T1000 (cell line): ENCODE measurements at regions not wholly inside any gene's neighbourhood (a gene's known extent, or its start where the extent isn't known, plus 50 kb on each side); places are given as distances from the start of the nearest gene placed in this dataset.
A peak's percentile ranks its signal among the peaks of the same experiment; 100 is the strongest.

Source experiments
- DNase-seq: peaks from one replicate; lab custom pipeline; 2025; ENCODE audit warnings: mixed read lengths; lab: John Stamatoyannopoulos, UW

DNA sequence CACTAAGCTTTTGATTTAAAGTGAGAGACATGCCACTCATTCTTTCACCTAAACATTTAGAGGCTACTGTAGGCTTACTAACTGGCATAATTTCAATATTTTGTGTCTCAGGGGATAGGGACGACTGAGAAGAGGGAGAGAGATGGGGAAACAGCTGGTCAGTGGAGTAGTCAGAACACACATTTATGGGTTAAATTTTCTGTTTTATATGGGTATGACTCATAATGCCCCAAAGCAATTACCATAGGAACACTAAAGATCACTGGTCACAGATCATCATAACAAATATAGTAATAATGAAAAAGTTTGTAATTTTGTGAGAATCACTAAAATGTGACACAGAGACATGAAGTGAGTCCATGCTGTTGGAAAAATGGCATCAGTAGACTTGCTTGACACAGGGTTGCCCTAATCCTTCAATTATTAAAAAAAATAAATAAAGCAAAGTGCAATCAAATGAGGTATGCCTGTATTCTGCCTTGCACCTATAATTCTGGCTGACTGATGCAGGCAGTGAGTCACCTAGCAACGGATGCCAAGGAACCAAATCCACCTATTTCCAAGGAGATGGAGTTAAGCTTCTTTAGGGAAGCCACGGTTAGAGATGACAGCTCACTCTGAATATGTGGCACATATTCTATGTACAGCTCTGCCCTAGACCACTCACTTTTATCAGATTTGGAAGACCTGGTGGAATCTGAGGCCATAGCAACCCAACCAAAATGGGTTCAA, 166.1 kb downstream of the MARCHF11 start:
- peak; percentile 40 for DNase-seq

DNA sequence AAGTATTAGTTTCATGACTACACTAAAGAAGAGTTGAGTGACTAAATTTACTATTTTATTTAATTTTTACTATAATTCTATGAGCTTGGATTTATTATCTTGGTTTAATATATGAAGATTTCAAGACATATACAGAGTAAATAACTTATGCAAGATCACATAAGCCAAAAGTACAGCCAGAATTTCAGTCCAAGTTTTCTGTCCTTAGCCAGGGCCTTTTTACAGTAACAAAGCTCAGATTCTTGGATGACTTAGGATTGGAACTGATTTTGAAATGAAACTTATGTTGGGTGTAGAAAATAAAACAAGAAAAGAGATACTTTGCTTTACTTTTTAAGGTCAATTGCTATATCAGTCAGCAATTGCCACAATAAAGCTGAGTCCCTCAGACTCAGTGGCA, 170.3 kb downstream of the MARCHF11 start:
- DNase-seq, result no peak

DNA sequence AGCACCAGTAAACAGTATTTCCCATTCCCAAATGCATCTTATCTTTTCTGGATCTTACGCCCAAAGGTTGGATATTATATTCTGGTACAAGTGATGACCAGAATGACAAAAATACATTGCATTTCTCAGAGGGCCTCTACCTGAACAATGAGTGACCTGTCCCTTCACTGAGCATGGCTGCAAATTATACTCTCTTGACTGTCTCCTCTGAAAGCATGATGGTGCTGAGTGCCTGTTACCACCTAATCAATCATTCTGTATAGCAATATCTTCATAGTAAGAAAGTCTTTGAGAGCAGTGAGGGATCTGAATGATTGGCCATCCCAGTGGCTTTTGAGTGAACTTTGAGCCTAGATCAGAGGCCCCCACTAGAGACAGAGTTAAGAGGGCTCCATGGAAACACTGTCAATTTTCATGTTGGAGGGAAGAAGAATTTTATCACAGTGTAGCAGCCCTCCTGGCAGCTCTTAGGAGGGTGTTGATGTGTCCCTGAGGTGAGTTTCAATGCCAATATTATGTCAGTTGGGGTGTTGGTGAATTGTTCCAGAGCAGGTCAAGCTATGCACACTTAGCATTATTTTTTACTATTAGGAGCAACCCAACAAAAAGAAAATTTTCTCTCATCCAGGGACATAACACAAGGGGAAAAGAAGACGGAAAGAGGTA, 171.7 kb downstream of the MARCHF11 start:
- no peak for DNase-seq

DNA sequence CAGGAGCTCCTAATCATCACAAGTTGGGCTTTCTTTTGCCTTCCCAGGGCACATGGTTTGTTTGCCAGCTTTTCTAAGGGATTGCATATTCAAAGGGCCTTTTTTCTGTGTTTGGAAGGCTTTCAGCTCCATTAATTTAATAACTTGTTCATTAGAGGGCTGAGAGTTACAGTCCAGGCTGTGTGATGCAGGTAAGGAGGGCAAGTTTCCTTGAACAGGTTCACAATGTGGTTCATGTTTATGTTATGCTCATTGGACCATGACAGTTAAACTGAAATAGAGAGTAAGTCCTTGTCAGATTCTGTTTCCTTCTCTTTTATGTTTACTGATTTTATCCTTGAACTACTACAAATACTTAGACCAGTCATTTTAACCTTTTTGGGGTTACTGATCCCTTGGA, 174.4 kb downstream of the MARCHF11 start:
- DNase-seq, result no peak

DNA sequence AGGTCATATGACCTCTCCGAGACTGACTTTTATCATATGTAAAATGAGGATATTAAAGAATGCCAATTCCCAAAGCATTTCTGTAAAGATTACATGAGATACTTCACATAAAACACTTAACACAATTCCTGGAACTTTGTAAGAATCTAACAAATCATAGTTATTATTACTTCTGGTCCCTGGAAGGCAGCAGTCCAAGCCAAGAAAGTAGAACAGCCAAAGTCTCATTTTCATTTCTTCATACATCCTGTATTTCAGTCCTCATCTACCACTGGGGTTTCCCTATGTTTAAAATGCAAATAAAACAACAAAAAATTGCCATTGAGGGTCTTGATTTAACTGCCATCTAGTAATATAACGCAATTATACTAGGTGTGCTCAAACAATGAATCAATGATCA, 179.5 kb downstream of the MARCHF11 start:
- no peak for DNase-seq

DNA sequence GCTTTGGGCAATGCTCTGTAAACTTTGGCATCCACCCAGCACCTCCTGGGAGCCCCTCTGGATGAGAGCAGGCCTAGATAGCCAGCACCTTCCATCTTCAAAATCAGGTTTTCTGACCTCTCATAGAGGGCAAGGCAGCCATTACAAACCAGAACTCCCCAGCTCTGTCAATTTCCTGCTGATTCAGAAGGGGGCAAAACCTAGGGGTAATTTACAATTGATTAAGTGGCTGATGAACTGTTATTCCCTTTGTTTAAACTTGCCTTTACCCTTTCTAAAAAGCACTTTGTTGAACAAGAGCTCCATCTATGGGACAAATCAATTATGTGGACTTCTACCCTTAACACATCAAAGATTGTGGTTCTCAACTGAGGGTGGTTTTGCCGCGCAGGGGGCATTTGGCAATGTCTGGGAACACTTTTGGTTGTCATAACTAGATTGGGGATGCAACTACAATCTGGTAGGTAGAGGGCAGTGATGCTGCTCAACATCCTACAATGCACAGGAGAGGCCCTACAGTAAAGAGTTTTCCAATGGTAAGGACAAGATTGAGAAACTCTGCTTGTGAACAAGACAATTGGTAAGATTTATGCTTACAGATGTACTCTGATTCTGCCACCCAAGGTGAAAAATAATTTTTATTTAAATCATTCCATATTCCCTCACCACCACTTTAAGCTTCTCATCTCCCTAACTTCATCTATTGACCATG, 184.1 kb downstream of the MARCHF11 start:
- DNase-seq, result no peak

DNA sequence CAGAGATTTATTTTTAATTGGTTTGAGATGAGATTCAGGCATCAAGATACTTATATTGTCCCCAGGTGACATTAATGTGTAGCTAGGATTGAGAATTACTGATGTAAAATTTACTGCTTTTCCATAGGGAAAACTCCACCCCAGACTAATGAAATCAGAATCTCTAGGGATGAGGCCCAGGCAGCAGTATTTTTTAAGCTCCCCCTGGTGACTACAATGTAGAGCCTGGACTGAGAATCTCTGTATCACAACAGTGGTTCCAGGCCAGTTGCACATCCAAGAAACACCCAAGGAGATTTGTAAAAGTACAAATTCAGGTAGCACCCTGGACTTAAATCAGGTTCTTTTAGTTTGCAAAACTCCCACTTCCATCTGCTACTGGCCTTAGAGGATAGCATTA, 185.7 kb downstream of the MARCHF11 start:
- no peak for DNase-seq

DNA sequence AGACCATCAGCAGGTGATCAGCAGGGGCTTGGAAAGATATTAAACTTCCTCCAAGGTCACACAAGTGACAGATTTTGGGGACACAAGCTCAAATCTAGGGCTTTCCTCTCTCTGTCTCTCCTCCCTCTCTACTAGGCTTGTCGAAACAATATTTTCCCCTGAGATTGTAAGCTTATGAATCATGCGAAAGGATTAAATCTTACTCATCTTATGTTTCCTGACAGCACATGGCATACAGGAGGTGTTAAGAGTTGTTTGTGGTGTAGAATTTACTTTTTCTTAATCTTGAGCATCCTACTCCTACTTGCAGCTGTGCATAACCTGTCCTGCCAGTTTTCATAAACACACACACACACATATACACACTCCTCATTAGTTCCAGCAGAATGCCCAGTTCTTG, 186.3 kb downstream of the MARCHF11 start:
- no peak for DNase-seq

DNA sequence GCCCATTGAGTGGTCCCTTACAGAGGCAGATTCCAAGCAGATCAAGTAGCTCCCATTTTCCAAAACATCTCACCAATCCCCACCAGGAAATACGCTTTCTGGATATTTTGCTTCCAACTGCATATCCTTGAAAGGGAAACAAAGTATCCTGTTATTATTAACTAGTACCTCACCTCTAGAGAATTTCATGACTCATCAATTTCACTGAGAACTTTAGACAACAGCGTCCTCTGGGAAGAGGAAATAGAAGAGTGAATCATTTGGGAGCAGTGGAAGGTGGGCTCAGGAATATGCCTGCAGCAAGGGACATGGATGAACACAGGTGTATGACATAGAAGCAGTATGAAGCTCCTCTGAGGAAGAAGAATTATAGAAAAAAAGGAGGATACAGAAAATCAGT, 186.7 kb downstream of the MARCHF11 start:
- DNase-seq, result no peak

DNA sequence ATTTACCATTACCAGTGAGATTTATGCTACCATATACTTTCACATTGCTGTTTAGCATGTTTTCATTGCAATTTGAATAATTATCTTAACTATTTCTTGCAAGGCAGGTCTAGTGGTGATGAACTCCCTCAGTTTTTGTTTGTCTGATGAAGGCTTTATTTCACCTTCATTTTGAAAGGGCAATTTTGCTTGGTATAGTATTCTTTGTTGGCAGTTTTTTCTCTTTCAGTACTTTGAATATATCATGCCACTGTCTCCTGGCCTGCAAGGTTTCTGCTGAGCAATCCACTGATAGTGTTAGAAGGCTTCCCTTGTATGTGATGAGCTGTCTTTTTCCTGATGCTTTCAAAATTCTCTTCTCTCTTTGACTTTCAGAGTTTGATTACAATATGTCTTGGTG, 188.0 kb downstream of the MARCHF11 start:
- DNase-seq, result no peak
